DOHH2 (cell line): ENCODE measurements at regions not wholly inside any gene's neighbourhood (a gene's known extent, or its start where the extent isn't known, plus 50 kb on each side); places are given as distances from the start of the nearest gene placed in this dataset.

Experiments used
- H3F3A ChIP-seq: fragments of 200-600 bp; sonication (generic), shearing (Covaris generic); 2 replicates; pipeline ENCODE4 v1.6.0; 2016; ENCODE audit warnings: antibody characterized with exemption, mild to moderate bottlenecking; ENCODE audit not compliant: control insufficient read depth, insufficient read depth
- H3K27ac ChIP-seq: fragments of 200-600 bp; sonication (generic); 2 replicates; pipeline ENCODE4 v1.5.1; 2014; ENCODE audit warnings: low read depth, mild to moderate bottlenecking, low read length, moderate library complexity
- H3K27me3 ChIP-seq: fragments of 200-600 bp; sonication (generic); 2 replicates; pipeline ENCODE4 v1.6.1; 2014; ENCODE audit warnings: mild to moderate bottlenecking, low read length, mixed read lengths; ENCODE audit not compliant: control insufficient read depth
- H3K36me3 ChIP-seq: fragments of 200-600 bp; sonication (generic); 2 replicates; pipeline ENCODE4 v1.6.1; 2014; ENCODE audit warnings: mild to moderate bottlenecking, low read length, moderate library complexity, mixed read lengths; ENCODE audit not compliant: control insufficient read depth
- H3K4me1 ChIP-seq: fragments of 200-600 bp; sonication (generic); 2 replicates; pipeline ENCODE4 v1.6.1; 2014; ENCODE audit warnings: mild to moderate bottlenecking, low read length, mixed read lengths; ENCODE audit not compliant: control insufficient read depth
- H3K4me2 ChIP-seq: fragments of 200-600 bp; sonication (generic); 2 replicates; pipeline ENCODE4 v1.6.0; 2014; ENCODE audit warnings: mild to moderate bottlenecking, low read length, moderate library complexity
- H3K4me3 ChIP-seq: fragments of 200-600 bp; sonication (generic); 2 replicates; pipeline ENCODE4 v1.5.1; 2014; ENCODE audit warnings: mild to moderate bottlenecking, low read length, mixed read lengths
- H3K79me2 ChIP-seq: fragments of 200-600 bp; sonication (generic); 2 replicates; pipeline ENCODE4 v1.6.1; 2014; ENCODE audit warnings: mild to moderate bottlenecking, low read length, mixed read lengths; ENCODE audit not compliant: control insufficient read depth
- H3K9me2 ChIP-seq: fragments of 200-600 bp; sonication (generic); replicated peaks from 2 replicates; pipeline ENCODE4 v1.6.1; 2014; ENCODE audit warnings: mild to moderate bottlenecking, low read length, mixed read lengths; ENCODE audit not compliant: control insufficient read depth
- H3K9me3 ChIP-seq: fragments of 200-600 bp; sonication (generic); 2 replicates; pipeline ENCODE4 v1.6.1; 2014; ENCODE audit warnings: antibody characterized with exemption, low read length, mixed read lengths; ENCODE audit not compliant: control insufficient read depth, insufficient read depth
- H4K20me1 ChIP-seq: fragments of 200-600 bp; sonication (generic); 2 replicates; pipeline ENCODE4 v1.6.0; 2014; ENCODE audit warnings: low read depth, mild to moderate bottlenecking, antibody characterized with exemption, low read length, moderate library complexity; ENCODE audit not compliant: control insufficient read depth, insufficient read depth
- EZH2phosphoT487 ChIP-seq: fragments of 200-600 bp; sonication (generic); IDR thresholded peaks from 2 replicates; pipeline ENCODE4 v1.6.1; 2017; ENCODE audit warnings: borderline replicate concordance, mild to moderate bottlenecking, antibody characterized with exemption, low read length, moderate library complexity, mixed read lengths
- TF ChIP-seq, protein P1 (sequence below): fragments of 200-600 bp; sonication (generic); IDR thresholded peaks from one replicate; pipeline ENCODE4 v1.5.1; 2014; ENCODE audit warnings: antibody characterized with exemption, mild to moderate bottlenecking, low read depth, low read length; ENCODE audit not compliant: poor library complexity, severe bottlenecking

DNA sequence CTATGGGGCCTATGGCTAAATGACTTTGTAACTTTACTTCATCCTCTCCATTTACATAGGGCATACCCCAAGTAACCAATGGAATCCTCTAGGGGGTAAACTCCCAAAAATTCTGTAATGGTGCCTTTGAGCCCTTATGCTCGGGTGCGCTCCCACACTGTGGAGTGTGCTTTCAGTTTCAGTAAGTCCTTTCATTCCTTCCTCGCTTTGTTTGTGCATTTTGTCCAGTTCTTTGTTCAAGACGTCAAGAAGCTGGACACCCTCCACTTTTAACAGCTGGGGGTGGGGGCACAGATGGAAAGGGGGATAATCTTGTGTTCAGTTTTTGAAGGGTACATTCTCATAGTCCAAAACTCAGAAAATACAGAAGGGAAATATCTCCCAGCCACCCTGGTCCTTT, 84.4 kb upstream of the C2CD4B start:
- no peaks in the 10 kb centered on the region for H3K79me2 ChIP-seq
- no peaks in the 10 kb centered on the region for H4K20me1 ChIP-seq
- no peaks in the 10 kb centered on the region for H3K36me3 ChIP-seq
- H3K4me2 ChIP-seq = no peak overlapping the region
- no peak for TF ChIP-seq EZH2phosphoT487
- TF ChIP-seq, protein P1, sequence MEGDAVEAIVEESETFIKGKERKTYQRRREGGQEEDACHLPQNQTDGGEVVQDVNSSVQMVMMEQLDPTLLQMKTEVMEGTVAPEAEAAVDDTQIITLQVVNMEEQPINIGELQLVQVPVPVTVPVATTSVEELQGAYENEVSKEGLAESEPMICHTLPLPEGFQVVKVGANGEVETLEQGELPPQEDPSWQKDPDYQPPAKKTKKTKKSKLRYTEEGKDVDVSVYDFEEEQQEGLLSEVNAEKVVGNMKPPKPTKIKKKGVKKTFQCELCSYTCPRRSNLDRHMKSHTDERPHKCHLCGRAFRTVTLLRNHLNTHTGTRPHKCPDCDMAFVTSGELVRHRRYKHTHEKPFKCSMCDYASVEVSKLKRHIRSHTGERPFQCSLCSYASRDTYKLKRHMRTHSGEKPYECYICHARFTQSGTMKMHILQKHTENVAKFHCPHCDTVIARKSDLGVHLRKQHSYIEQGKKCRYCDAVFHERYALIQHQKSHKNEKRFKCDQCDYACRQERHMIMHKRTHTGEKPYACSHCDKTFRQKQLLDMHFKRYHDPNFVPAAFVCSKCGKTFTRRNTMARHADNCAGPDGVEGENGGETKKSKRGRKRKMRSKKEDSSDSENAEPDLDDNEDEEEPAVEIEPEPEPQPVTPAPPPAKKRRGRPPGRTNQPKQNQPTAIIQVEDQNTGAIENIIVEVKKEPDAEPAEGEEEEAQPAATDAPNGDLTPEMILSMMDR = no peak
- no peak overlapping the region for H3K4me3 ChIP-seq
- no peaks in the 10 kb centered on the region for H3K4me1 ChIP-seq
- H3K27me3 ChIP-seq = no peaks in the 10 kb centered on the region
- H3K27ac ChIP-seq = no peak overlapping the region
- H3K9me2 ChIP-seq = no peaks in the 10 kb centered on the region
- H3F3A ChIP-seq = no peaks in the 10 kb centered on the region
- no peaks in the 10 kb centered on the region for H3K9me3 ChIP-seq

DNA sequence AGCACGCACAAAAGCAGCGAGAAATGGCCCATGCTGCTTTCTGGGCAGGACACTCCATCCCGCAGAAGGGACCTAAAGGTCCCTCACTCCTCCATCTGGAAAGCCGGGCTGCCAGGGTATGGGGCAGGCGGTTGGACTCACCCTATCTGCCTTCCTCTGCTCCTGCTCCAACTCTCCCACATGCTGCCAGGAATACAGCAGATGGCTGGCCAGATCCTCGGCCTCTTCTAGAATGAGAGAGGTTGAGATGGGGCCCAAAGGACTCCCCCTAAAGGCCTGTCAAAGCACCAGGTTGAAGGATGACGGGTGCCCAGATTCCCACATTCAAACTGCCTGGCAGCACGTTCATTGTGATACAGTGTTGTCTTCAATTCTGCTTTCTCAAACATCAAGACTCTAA, 85.1 kb upstream of the C2CD4B start:
- Histone ChIP-seq H3K4me1 (no peaks in the 10 kb centered on the region), H3K27ac (no peak overlapping the region), H3K4me2 (no peak overlapping the region), H3K9me2 (no peaks in the 10 kb centered on the region), H4K20me1 (no peaks in the 10 kb centered on the region), H3K9me3 (no peaks in the 10 kb centered on the region), H3K79me2 (no peaks in the 10 kb centered on the region), H3F3A (no peaks in the 10 kb centered on the region), H3K36me3 (no peaks in the 10 kb centered on the region), H3K4me3 (no peak overlapping the region), H3K27me3 (no peaks in the 10 kb centered on the region)
- TF ChIP-seq EZH2phosphoT487 = no peak
- TF ChIP-seq, protein P1 = no peak

DNA sequence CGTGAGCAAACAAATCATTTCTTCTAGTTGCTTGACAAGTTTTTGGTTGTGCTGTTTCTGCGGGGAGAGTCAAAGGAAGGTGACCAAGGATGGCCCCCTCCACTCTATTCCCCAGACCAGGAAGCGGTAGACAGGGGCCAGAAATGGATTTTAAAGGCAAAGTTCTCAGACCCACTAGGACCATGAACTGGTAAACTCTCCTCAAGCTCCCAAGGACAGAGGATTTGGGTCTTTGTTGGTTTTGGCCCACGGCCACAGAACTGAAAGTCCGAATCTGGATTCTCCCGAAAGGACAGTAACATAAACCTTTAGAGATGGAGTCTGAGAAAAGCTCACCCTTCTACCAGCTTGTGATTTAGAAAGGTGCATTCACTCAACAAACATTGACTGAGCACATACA, 85.9 kb upstream of the C2CD4B start:
- Histone ChIP-seq H3K9me3 (no peaks in the 10 kb centered on the region), H3K9me2 (no peaks in the 10 kb centered on the region), H3K27me3 (no peaks in the 10 kb centered on the region), H3K27ac (no peak overlapping the region), H3K4me1 (no peaks in the 10 kb centered on the region), H3K4me2 (no peak overlapping the region), H3K79me2 (no peaks in the 10 kb centered on the region), H3F3A (no peaks in the 10 kb centered on the region), H3K36me3 (no peaks in the 10 kb centered on the region), H3K4me3 (no peak overlapping the region), H4K20me1 (no peaks in the 10 kb centered on the region)
- TF ChIP-seq, protein P1 = no peak
- TF ChIP-seq EZH2phosphoT487 = no peak

DNA sequence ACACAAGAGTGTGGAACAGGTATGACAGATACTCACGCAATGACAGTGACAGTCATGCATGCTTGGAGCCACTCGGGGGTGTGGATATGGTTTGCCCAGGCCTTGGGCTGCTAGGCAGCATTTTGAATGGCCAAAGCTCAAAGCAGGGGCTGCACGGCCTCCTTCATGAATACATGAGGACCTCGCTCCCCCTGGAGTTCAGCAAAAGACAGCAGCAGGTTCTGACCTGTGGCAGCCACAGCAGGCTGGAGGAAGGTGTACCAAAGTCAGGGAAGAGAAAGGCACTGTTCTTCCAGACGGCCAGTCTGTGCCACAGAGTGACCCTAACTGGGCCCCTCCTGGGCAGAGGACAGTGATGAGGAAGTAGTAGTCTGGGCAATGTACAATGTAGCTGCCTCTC, 88.2 kb upstream of the C2CD4B start:
- no peak for TF ChIP-seq EZH2phosphoT487
- TF ChIP-seq, protein P1 = no peak
- no peaks in the 10 kb centered on the region for H3K4me1 ChIP-seq
- no peaks in the 10 kb centered on the region for H3F3A ChIP-seq
- H3K4me3 ChIP-seq = no peak overlapping the region
- H4K20me1 ChIP-seq = no peaks in the 10 kb centered on the region
- H3K27me3 ChIP-seq = no peaks in the 10 kb centered on the region
- no peak overlapping the region for H3K27ac ChIP-seq
- no peaks in the 10 kb centered on the region for H3K36me3 ChIP-seq
- H3K79me2 ChIP-seq = no peaks in the 10 kb centered on the region
- H3K9me2 ChIP-seq = no peaks in the 10 kb centered on the region
- no peaks in the 10 kb centered on the region for H3K9me3 ChIP-seq
- no peak overlapping the region for H3K4me2 ChIP-seq
